ENCODE measurements at regions not wholly inside any gene's neighbourhood (a gene's known extent, or its start where the extent isn't known, plus 50 kb on each side); places are given as distances from the start of the nearest gene placed in this dataset.
A peak's percentile ranks its signal among the peaks of the same experiment; 100 is the strongest.

- no peak for DNase-seq (ENCODE audit: low read depth)
- no peak for TF ChIP-seq CTCF (conservative IDR thresholded peaks at IDR 0.05; ENCODE audit: low read depth, low read length)
- no peak overlapping the region for H3K4me3 ChIP-seq (ENCODE audit: low read depth, low read length)
Observed at GRCh38 chr18:24937639-24938275, 414.2 kb downstream of the ZNF521 start.

- H3K4me3 ChIP-seq (ENCODE audit: low read depth, low read length) = no peak overlapping the region
- no peak for TF ChIP-seq CTCF (conservative IDR thresholded peaks at IDR 0.05; ENCODE audit: low read depth, low read length)
- no peak for DNase-seq (ENCODE audit: low read depth)
Observed at GRCh38 chr18:24940416-24940815, 411.6 kb downstream of the ZNF521 start.

GRCh38 chr18:24941174-24941951 lies 410.6 kb downstream of the ZNF521 start:
- DNase-seq (ENCODE audit: low read depth) = no peak

GRCh38 chr18:24942144-24942543 lies 409.8 kb downstream of the ZNF521 start:
- no peak for TF ChIP-seq CTCF (conservative IDR thresholded peaks at IDR 0.05; ENCODE audit: low read depth, low read length)
- DNase-seq (ENCODE audit: low read depth) = no peak
- H3K4me3 ChIP-seq (ENCODE audit: low read depth, low read length) = no peak overlapping the region

More at GRCh38 chr18:24941174-24941951, 410.6 kb downstream of the ZNF521 start:
- no peak for TF ChIP-seq CTCF (conservative IDR thresholded peaks at IDR 0.05; ENCODE audit: low read depth, low read length)
- H3K4me3 ChIP-seq (ENCODE audit: low read depth, low read length) = no peak overlapping the region

GRCh38 chr18:24947521-24948305 lies 404.3 kb downstream of the ZNF521 start:
- DNase-seq (ENCODE audit: low read depth) = peak; percentile 13
- H3K4me3 ChIP-seq (ENCODE audit: low read depth, low read length) = no peak overlapping the region
- TF ChIP-seq CTCF (conservative IDR thresholded peaks at IDR 0.05; ENCODE audit: low read depth, low read length) = no peak

- no peak overlapping the region for H3K4me3 ChIP-seq (ENCODE audit: low read depth, low read length)
- DNase-seq (ENCODE audit: low read depth) = no peak
- TF ChIP-seq CTCF (conservative IDR thresholded peaks at IDR 0.05; ENCODE audit: low read depth, low read length) = no peak
Observed at GRCh38 chr18:24949908-24950307, 402.1 kb downstream of the ZNF521 start.
